HK-2 (cell line): ENCODE measurements at regions not wholly inside any gene's neighbourhood (a gene's known extent, or its start where the extent isn't known, plus 50 kb on each side); places are given as distances from the start of the nearest gene placed in this dataset.

Experiments used
- DNase-seq: peaks from one replicate; pipeline ENCODE4 v3.0.0-alpha.2; 2018; ENCODE audit not compliant: unreplicated experiment

DNA sequence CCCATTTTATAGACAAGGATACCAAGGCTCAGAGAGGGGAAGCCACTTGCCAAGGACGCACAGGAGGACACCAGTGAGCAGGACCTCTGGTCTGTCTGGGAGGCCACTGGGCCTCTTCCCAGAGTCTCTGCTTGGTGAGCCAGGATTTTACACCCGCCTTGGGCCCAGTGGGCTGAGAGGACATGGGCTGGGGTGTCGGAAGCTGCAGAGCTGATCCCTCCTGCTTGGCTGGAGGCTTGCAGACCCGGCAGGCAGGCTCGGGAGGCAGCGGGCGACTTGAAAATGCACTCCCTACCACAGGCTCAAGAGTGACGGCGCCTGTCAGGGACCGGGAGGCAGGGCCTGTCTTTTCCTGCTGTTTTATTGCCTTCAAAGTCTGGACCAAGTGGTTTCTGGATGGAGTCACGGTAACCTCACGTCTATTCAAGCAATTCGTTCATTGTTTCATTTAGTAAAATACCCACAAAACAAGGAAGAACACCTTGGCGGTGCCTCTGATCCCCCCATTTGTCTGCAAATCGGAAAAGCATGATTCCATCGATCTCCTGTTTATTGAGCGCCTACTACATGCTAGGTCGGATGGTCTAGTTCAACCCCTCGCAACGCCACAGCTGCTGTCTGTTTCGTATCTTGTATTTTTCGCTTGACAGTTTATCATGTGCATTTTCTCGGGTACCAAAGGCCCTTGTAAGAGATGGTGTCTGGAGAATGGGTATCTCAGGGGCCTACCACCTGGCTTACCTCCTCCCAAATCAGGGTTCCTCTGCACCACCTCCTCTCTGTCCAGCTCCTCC lies 108.1 kb upstream of the IER5L start:
- no peak for DNase-seq

DNA sequence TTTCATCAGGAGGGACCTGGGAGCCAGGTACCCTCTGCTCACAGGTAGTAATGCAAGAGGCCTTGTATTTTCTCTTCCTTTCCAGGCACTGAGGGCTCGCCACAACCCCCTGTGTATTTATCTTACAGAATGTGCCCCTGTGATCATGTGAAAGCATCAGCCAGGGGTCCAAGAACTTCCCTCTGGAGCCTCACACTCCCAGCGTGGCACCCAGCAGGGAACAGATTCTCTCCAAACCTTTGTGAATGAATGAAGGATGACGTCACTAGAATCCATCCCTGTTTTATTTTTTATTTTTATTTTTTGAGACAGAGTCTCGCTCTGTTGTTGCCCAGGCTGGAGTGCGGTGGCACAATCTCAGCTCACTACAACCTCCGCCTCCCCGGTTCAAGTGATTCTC lies 107.3 kb upstream of the IER5L start:
- DNase-seq = no peak

DNA sequence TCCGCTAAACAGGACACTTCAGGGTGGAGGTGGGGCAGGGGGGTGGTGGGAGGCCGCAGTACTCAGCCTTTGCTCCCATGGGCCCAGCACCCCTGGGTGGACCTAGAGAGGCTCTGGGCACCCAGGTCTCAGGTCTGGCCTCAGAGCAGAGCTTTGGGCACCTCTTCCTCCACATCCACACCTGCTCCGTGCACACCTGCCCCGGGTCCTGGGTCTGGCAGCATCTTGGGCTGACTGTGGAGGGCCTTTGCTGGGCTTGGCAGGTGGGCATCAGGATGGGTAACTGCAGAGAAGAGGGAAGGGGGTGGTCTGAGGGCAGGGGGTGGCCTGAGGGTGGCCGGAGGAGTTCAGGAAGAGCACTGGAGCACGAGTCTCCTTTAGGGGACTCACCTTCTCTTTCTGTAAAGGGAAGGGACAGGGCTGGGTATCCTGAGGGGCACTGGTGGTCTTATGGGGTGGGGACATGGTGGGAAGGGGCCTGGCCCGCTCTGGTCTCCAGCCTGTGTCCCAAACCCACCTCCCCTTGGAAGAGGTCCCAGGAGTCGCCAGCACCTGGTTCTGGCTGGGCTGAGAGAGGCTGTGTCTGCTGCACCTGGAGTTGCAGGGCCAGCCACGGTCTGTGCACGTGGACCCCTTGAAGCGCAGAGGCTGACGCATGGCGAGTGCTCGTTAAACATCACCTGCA lies 106.7 kb upstream of the IER5L start:
- no peak for DNase-seq

DNA sequence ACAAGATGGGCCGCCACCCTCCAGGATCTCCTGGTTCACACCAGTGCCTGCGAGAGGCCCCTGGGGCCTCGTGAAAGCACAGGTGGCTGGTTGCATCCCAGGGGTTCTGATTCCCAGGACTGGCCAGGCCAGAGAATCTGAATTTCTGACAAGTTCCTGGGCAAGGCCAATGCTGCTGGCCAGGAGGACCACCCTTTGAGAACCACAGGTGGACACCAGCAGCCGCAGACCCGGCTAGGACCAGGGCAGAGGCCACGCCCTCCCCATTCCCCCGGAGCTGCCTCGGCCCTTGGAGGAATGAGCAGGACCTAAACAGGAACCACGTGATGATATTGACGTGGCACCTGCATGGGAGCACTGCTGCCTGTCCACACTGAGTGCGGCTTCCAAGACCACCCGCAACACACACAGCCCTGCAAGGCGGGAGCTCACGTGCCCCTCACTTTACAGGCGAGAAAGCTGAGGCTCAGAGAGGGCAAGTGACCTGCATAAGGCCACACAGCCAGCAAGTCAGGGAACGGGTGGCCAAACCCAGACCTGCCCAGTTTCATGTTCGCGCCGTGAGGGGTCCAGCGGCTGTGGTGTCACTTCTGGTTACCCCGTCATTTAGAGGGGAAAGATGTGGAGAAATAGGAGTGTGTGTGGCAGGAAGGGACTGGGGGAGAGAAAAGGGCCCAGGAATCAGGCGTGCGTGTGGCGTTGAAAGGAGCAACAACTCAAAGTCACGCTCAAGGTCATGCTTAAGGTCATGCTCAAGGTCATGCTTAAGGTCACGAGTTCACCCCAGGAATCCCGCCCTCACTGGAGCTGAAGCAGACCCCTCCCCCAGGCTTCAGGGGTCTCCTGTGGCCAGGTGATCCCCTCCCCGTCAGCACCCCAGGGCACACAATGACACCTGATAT lies 105.9 kb upstream of the IER5L start:
- DNase-seq = no peak

- DNase-seq = no peak
Measured at GRCh38 chr9:129283291-129283691, 105.2 kb upstream of the IER5L start.

DNA sequence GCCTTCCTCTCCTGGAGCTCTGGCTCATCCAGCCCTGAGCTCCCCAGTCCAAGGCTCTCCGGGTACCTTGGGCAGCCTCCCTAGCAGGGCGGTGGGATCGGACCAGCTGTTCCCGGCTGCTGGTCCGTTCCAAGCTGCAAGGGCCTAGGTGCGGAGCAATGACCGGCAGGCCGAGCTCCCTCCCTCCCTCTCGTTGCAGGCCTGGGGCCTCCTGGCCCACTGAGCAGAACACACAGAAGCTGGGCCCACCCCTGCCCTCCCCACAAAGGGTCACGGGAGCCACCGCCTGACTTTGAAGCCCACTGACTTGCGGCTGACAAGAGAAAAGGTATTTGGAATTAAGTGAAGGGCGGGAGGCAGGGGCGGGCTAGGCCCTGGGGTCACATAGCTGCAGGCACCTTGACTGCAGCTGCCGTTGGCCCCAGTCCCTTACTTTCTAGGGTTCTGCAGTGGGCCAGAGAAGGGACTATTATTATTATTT lies 104.7 kb upstream of the IER5L start:
- DNase-seq = no peak

GRCh38 chr9:129282272-129282671 lies 104.2 kb upstream of the IER5L start:
- no peak for DNase-seq

DNA sequence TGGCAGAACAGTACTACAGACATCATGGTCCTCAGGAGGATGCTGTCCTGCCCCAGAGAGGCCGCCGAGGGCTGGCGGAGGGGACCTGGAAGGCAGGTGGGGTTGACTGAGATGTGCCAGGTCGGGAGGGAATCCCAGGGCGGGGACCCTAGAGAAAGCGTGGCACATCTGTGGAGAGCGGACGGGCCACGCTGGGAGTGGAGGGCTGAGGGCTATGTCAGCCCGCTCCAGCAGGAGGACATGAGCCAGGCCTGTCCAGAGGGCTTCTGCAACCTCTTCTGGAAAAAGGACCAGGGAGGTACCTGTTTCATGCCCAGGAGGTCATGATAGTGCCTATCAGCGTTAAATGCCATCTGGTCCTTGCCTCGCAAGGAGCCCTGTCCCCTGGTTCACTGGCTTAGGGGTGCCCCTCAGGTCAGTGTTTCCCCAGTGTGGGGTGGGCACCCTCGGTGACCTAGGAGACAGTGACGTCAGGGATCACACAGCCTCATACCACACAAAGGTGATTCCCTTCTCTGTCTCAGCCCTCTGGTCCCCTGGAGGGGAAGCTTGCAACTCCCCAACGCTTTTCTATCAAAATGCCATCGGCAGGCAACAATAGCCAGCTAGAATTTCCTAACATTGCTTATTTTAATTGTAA lies 103.6 kb upstream of the IER5L start:
- no peak for DNase-seq

DNA sequence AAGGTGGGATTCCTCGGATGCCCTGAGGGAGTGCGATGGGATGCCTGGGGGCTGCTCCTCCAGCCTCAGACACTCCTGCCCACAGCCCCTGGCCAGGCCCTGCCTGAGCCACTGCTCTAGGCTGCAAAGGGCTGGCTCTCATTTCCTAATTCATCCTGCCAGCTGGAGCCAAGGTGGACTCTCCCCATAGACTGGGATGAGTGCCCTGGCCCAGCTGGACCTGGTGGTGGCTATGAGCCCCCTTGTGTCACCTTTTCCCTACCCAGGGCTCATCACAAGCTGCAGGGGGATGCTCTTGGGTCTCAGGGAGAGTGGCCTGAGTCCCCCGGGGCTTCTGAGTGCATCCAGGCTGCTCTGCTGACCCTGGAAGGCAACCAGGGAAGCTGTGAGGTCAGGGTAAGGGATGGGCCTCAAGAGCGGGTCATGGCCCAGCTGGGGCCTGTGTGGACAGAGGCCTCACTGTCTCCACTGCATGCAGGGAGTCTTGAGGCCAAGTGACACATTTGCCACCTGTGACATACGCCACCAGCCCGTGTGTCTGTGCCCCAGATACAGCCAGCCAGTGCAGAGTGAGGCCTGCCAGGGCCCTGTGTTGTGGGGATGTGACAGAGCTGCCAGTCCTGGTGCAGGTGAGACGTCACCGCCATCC lies 102.7 kb upstream of the IER5L start:
- DNase-seq = no peak

- DNase-seq = no peak
Measured at GRCh38 chr9:129280236-129280622, 102.2 kb upstream of the IER5L start.

GRCh38 chr9:129278391-129279237 lies 100.6 kb upstream of the IER5L start:
- peak; percentile 75 for DNase-seq

GRCh38 chr9:129276486-129277230 lies 98.6 kb upstream of the IER5L start:
- no peak for DNase-seq

GRCh38 chr9:129275626-129276247 lies 97.7 kb upstream of the IER5L start:
- DNase-seq = no peak

DNA sequence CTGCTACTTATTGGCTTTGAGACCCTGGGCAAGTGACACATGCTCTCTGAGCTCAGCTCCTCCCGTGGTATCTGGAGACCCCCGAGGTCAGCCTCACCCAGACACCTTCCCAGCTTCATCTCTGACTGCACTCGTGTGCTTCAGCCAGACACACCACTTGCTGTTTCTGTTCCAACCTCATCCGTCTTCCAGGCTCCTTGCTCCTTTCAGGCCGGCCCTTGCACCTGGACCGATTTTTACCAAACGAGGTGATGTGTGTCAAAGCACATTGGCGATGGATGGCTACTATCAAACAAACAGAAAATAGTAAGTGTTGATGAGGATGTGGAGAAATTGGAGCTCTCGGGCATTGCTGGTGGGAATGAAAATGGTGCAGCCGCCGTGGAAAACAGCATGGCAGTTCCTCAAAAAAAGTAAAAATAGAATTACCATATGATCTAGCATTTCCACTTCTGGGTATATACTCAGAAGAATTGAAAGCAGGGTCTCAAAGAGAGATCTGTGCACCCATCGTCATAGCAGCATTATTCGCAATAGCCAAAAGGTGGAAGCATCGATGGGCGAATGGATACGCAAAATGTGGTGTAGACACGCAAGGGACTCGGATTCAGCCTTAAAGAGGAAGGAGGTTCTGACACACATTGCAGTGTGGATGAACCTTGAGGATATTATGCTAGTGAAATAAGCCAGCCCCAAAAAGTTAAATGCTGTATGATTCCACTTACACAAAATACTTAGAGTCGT lies 96.1 kb upstream of the IER5L start:
- no peak for DNase-seq

DNA sequence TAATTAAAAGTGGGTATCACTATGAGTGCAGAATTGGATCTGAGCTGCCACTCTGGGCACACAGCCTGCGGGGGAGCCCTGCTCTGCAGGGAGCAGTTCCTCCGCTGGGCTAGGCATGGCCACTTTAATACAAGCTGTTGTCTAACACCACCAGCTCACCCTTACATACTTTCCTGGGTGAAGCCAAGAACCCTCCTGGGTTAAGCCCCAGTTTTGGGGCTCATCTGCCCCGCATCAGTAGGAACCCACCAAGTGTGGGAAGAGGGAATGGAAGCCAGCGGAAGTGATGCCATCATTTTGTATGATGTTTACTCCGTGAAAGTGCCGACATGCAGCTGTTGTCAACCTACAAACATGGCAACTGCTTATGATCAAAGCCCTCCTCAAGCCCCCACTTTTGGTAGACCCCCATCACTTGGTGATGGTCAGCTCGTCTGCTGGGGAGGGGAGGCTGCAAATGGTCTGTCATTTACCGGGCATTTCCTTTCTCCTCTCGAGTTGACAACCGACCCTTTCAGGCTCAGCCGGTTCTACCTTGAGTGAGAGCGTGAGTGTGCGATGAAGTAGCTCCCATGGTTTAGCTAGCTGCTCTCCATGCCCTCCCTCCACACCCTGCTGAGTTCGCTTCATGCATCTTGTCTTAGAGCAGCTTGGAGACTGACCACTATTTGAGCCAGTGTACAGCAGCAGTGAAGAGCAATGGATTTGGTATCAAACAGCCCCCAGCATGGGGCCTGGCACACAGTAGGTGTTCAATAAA lies 95.3 kb upstream of the IER5L start:
- DNase-seq = no peak

GRCh38 chr9:129272348-129273025 lies 94.4 kb upstream of the IER5L start:
- no peak for DNase-seq

DNA sequence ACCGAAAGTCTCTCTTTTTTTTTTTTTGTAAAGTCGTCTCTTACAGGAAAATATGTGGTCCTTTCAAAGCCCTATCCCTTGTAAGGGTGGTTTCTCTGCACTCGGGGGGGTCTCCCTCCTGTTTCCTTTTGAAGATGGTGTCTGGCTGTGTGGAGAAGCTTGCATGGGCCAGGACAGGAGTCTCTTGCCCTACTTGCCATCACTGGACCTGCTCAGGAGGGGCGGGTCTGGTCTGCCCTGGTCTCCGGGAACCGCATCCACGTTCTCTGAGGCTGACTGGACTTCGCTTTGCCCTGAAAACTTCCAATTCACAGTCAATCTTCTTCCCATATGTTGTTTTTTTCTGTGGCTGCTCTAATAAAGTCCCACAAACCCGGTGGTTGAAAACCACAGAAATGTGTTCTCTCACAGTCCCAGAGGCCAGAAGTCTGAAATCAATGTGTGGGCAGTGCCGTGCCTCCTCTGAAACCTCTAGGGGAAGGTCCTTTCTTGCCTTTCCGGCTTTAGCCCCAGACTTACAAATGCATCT lies 92.9 kb upstream of the IER5L start:
- DNase-seq = peak; percentile 20
